GM21526 (cell line): ENCODE measurements at regions not wholly inside any gene's neighbourhood (a gene's known extent, or its start where the extent isn't known, plus 50 kb on each side); places are given as distances from the start of the nearest gene placed in this dataset.

Experiments
- ATAC-seq: cut with Tn5 transposase; IDR thresholded peaks from one replicate; pipeline ENCODE4 v1.9.1; 2021; ENCODE audit warnings: moderate library complexity; ENCODE audit not compliant: unreplicated experiment, low FRiP score

DNA sequence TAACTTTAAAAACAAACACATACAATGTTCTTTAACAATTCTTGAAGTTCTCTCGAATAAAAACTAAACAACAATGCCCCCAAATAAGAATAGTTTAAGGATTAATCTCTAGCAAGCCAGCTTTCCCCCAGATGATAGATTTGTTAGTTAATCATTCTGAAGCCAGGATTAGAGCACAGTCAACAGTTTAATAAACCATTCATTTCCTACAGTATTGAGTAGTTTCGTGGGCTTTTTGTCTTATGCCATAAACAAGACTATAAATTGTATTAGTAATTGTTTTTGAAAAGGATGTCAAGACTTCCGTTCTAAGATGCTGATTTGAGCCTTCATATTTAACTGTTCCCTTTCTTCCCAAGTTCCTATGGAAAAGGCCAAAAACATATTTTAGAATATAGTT is 136.6 kb downstream of the PIK3R1 start:
- ATAC-seq, result no peak

DNA sequence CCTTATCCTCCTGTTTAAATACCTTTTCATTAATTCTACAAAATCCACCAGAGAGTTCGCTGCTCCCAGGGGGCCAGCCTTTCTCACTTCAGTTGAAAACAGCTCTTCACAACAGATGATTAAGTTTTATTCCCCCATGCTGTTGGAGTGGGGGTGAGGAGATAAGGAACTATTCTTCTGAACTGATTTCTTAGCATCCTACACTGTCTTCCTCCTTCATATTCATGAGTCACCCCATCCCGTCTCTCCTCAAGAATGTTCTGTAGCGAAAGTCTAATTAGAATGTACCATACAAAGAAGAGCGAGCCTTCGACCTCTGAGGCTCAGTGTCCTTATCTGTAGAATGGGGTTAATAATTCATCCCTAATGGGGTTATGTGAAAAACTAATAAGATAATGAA is 138.0 kb downstream of the PIK3R1 start:
- no peak for ATAC-seq

DNA sequence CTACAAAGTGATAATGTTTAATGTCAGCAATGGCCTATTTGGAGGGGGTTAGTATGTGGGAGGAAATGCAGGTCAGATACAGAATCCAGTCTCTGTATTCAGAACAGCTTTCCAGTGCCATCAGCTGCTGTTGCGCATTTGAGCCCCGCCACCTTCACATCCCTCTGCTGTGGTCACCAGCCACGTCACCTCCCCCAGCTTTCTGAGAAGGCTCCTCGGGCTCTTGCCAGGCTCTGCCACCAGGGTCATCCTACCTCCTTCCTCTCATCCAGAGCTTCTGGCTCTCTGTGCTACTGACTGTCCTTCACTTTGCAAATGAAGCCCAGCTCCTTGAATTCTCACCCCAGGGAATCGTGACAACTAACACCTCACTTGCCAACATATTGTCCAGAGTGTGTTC is 138.8 kb downstream of the PIK3R1 start:
- ATAC-seq, result no peak

DNA sequence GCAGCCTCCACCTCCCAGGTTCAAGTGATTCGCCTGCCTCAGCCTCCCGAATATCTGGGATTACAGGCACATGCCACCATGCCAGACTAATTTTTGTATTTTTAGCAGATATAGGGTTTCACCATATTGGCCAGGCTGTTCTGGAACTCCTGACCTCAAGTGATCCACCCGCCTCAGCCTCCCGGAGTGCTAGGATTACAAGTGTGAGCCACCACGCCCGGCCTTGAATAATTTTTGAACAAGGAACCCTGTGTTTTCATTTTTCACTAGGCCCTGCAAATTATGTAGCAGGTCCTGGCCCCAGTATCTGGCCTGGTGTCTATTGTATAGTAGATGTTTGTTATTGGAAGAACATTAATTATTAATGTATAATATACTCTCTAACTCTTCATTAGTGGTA is 140.7 kb downstream of the PIK3R1 start:
- no peak for ATAC-seq

DNA sequence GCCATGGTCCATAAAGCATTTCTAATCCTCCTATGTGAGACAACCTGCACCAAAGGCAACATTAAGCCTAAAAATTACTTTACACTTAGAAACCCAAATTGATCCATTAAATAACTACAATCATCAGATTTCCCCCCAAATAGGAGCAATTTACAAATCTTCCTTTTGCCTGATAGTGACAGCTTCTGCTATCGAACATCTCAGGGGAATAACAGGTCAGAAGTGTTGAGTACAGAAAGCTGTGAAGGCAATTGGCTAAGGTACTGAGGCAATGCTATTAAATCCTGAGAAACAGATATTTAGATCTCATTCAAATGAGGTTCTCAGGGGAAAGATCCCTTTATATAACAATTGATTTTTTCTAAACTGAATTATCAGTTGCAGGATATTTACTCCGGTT is 141.1 kb downstream of the PIK3R1 start:
- ATAC-seq, result no peak

DNA sequence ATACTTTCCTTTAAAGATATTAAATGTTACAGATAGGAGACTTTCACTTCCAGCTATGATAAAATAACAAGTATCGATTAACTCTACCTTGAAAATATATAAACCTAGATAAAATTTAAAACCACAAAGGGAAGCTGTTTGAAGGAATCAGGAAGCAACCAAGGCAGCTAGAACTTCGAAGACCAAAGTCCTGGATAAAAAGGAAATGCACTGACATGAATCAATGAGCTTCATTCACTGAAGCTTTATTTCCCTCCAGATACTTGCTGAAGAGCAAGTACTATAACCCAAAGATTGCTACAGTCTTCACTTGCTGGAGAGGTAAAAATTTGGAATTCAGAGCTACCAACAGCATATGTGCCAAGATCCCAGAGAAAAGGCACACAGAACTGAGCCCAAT is 144.1 kb downstream of the PIK3R1 start:
- ATAC-seq, result no peak

DNA sequence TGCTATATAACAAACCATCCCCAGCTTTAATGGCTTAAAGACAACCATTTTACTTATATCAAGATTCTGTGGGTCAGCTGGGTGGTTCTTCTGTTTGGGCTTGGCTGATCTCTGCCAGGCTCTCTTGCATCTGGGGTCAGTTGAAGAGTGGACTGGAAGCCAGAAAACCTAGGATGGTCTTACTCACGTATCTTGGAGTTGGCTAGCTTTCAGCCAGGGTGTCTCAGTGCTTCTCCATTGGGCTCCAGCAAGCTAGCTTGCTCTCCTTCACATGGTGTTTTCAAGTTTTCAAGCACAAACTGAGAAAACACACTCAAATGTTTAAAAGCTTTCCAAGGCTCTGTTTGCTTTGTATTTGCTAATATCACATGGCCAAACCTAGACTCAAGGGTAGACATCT is 146.8 kb downstream of the PIK3R1 start:
- ATAC-seq, result no peak

DNA sequence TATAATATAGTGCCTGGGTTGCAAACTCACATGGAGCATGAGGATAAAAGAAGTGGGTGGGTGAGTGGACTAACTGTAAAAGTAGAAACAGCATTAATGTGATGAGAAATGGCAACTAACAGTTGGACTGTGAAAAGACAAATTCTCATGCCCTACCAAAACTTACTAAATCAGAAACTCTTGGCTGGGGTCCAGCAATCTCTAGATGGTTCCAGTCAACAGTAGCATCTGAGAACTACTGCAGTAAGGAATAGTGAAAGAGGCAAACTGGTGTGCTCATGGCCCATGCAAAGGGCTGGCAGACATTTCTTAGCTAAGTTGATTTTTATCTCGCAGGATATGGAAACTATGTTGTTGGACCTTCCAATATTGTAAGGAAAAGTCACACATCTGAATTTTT is 150.3 kb downstream of the PIK3R1 start:
- ATAC-seq, result no peak

DNA sequence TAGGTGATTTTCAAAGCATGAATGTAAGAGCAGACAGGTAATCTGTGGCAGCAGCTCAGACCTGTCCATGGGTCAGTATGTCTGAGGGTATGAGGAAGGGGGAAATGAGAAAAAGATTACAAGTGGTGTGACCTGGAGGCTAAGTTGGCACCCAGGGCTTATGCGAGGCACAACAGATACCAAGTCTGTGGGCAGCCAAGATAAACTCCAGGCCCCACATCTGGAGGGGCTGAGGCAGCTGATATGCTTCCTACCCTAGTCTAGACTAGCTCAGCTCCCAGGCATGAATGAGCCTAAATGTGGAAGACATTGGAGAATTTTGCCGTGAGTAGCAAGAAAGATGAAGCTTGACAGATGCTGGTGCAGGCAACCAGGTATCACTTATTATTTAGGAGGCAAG is 151.7 kb downstream of the PIK3R1 start:
- ATAC-seq, result no peak

DNA sequence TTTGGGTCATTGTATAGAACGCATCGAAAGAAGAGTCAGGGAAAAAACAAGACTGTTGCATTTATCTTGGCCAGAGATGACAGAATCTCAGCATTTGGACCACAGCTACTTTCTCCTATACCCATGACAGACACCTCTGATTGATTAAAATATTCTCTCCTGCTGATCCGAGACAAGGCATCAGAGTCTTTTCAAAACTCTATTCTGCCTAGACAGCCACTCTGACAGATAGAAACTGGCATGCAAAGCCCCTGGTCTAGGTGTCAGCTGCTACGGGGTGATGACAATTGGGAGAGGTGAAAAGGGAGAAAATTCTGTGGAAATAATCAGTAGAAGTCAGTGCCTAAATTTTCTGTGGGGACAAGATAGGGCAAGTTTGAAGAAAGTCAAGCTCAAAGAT is 152.2 kb downstream of the PIK3R1 start:
- no peak for ATAC-seq

DNA sequence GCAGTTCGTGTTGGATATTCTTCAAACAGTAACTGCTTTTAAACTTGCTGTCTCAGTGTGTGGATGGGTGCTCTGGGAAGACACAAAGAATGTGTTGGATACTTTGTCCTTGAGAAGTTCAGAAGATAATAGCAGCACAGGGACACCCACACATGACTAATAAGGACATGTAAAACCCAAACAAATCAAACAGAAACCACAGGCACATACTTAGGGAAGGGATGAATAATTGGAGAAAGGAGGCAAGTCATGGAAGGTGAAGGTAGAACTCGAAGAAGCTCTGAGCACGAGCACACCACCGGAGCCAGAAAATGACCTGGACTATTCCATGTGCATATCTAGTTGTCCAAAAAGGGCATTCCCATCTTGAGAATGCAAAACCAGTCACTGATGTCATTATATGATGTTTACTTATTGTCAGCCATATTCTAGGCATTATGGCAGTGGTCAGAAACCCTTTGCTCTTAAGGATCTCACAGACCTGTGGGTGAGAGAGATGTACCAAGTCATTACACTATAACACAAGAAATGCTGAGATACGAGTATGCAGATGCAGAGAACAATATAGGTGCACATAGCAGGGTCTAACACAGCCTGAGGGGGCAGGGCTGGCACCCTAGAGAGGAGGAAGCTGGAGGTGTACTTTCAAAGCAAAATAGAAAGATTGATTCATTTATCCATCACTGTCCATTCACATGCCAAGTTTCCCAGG is 152.9 kb downstream of the PIK3R1 start:
- ATAC-seq, result no peak

DNA sequence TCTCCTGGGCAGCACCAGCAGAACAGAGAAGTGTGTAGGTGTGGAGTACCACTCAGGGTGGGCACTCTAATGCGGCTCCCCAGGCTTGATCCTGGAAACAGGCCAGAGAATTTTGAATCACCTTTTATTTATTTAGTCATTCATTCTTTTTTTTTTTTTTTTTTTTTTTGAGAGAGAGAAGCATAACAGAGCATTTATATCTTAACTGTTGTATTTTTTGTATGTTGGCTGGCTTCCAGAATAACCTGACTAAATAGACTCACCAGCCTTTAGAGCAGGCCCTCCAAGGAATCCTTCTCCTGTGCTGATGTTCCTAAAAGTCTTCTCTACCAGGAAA is 153.4 kb downstream of the PIK3R1 start:
- ATAC-seq, result no peak

DNA sequence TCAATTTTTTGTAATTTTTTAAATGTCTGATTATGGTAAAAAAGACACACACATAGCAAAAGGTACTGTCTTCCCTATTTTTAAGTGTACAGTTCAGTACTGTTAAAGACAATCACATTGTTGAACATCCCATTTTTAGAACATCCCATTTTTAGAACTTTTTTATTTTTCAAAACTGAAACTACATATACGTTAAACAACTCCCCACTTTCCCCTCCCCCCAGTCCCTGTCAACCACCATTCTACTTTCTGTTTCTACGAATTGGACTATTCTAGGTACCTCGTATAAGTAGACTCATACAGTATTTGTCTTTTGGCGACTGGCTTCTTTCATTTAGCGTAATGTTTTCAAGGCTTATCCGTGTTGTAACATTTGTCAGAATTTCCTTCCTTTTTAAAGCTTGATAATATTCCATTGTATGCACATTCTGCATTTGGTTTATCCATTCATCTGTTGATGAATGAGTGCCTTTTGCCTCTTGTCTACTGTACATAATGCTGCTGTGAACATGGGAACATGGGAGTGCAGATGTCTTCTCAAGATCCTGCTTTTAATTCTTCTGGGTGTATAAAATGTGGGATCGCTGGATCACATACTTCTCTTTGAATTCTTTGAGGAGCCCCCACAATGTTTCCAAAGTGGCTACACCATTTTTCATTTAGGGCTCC is 154.0 kb downstream of the PIK3R1 start:
- ATAC-seq, result peak; percentile 88

DNA sequence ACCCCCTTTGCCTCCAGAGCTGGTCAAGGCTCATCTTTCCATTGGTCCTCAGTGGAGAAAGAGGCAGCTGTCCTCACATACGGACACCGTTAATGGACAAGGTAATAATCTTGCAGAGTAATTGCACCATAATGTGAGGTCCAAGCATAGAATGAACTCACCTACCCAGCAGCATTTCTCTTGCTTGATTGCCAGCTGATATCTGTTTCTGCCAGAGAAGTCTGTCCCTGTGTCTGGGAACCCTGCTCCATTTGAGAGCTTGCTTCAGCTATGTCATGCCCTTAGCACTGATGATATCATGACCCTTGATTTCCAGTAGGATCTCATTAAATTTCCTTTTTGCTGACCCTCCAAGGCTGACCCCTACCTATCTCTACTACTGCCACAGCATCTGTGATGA is 154.6 kb downstream of the PIK3R1 start:
- no peak for ATAC-seq

DNA sequence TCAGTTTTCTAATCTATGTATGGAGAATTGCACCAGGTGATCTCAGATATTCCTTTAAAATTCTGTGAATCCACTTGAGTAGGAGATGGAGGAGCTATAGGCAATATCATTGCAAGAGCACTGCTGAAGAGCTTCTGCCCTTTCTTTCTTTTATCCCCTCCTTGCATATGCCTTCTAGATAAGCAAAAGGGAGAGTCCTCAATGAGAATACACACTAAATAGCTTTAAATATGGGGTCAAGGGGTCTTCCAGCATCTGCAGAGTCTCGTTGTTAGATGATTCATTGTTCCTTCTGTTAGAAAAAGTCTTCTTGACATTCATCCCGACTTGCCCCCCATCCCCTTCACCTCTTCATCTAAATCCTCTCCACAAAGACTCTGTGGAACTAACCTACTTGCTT is 156.1 kb downstream of the PIK3R1 start:
- no peak for ATAC-seq

DNA sequence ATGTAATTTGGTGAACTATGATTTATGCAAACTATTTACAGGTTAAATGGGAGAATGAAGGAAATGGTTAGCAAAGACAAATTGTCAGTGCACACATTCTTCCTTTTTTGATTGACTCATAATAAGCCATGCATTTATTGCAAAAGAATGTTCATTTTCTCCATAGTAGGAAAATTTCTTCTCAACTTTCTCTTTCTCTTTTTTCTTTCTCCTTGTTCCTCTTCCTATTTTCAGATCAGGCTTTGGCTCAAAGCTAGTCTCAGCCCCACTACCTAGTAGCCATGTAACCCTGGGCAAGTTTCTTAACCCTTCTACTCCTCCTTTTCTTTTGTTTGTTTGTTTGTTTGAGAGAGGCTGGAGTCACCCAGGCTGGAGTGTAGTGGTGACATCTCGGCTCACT is 156.6 kb downstream of the PIK3R1 start:
- no peak for ATAC-seq

DNA sequence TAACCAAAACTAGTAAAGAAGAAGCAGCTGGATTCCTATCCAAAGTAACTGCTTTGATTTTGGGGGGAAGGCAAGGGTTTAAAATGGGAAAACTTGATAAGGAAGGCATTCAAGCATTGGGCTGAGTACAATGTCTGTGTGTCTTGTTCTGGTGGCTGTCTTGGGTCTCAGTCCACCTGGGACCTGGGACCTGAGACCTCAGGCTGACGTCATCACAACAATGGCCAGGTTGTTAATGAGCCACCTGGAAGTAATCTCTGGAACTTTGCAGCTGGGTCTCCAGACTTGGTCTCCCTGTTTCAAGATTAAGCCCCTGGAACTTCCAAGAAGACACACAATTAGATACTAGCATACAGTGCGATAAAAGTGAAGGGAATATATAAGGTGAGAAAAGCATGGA is 157.5 kb downstream of the PIK3R1 start:
- no peak for ATAC-seq

DNA sequence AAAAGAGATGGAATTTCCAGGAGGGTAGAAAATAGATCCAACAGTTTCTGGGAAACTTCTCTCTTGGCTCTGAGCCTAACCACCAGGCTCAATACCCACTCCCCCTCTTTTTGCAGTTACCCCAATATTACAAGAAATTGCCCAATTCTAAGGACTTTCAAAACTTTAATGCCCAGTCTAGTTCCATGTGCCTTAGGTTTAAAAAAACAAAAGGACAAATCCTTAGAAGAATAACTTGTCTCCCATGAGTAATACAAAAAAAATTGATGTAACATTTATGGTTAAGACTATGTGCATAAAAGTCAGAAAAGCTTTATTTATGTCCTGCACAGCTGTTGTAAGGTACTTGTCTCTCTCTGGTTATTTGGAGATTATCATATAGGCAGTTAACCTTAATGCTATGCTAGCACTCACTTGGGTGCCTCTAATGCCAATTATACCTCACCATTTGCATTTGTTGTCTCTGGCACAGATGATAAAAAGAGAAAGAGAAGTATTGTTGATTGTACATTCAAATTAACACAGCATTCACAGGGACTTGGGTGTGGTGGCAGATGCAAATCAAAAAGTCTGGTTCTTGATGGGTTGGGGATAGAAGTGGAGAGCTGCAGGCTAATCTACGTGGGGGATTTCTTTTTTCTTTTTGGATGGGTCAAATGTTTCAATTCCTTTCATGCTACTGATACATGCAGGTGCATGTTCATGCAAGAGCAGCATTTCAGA is 159.4 kb downstream of the PIK3R1 start:
- no peak for ATAC-seq

DNA sequence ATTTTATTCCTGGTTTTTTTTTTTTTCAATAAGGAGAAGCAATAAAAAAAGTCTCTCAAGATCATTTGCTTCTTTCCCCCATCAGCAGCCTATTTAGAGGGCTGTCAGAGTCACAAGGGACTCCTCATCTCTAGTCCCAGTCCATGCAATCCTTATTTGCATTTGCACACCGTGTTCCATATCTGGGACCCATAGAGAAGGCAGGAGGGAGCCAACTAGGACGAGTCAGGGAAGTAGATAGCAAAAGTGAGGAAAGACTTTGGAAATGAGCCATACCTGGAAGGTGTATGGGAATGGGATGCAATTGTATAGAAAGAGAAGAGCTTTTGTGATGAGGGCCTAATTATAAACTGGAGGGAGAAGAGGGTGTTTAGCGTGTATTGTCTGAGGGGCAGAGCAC is 160.0 kb downstream of the PIK3R1 start:
- no peak for ATAC-seq

DNA sequence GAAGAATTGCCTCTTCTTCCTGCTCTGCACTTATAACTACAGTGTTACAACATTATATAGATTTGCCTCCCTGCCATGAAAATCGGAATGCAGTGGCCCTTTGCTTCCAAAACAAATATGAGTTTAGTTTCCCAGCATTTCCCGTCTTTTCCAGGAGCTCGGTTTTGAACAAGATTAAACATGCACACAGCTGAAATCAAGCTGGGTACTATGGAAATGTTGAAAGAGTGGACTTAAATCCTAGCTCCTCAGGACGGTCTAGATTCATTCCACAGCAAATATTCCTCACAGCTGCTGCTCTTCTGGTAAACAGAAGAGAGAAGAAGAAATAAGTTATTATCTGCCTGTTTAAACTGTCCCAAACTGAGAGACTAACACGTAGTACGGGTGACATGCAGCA is 161.4 kb downstream of the PIK3R1 start:
- ATAC-seq, result no peak

DNA sequence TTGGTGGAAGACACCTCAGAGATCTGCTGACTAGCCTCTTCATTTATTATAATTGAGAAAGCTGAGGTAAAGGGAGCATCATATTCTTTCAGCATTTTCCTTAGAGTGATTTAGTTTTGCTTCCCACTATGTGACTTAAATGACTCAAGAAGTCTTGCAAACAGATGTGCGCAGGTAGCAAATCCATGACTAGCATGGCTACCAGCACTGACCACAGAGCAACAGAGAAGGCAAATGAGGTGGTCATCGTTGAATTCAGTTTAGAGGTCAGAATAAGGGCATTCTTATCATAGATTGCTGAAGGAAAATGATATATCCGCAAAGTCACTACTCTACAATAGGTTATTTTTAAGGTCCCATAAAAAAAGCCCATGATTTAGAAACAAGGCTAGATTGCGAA is 162.2 kb downstream of the PIK3R1 start:
- no peak for ATAC-seq

DNA sequence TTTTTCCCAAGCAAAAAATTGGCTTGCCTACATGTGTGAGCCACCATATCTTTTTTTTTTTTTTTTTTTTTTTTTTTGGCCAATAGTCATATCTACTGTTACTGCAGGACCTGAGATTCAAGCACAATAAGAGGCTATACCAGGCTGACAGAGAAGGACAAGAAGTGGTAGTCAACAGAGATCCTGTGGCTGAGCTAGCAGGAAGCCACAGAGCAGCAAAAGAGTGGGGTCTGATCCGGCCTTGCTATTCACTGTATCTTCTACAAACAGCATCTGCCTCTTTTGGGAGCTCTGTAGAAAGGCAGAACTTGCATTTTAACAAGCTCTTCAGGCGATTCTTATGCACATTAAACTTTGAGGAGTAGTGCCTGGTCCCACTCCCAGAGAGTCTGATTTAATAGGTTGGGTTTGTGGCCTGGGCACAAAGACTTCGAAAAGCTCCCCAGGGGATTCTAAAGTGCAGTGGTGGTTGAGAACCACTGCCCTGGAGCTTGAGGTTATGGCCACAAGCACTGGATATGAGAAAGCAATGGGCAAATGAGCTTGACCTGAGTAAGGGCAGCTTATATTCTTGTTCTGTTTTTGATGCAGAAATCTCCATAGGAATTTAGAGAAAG is 162.8 kb downstream of the PIK3R1 start:
- ATAC-seq, result peak; percentile 67
